OCI-LY3 (cell line): ENCODE measurements at regions not wholly inside any gene's neighbourhood (a gene's known extent, or its start where the extent isn't known, plus 50 kb on each side); places are given as distances from the start of the nearest gene placed in this dataset.

Experiments used
- EZH2phosphoT487 ChIP-seq: fragments of 200-600 bp; shearing (Covaris generic); IDR thresholded peaks from 2 replicates; pipeline ENCODE4 v1.6.1; 2018; ENCODE audit warnings: antibody characterized with exemption, mixed run types, low read depth
- TF ChIP-seq, protein P1 (sequence below): fragments of 200-600, 300-600 bp; sonication (generic); IDR thresholded peaks from 2 replicates; pipeline ENCODE4 v1.5.1; 2014; ENCODE audit warnings: antibody characterized with exemption, low read length, low read depth

DNA sequence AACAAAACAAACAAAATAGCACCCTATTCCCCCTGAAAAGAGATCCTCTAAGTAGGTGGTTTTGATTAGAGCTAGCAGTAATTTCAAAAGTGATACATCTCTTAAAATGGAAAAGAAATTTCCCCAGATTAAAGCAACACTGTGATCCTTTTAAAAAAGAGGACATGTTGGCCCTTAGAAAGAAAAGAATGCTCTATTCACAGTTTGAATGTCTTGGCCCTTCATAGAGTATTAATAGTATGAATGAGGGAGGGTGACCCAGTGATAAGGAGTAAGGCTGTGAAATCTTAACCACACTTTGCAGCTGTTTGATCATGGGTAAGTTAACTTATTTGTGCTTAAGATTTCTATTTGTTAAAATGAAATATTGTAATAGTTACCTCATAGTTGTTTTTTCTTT is 467.7 kb upstream of the MEF2C start:
- TF ChIP-seq, protein P1, sequence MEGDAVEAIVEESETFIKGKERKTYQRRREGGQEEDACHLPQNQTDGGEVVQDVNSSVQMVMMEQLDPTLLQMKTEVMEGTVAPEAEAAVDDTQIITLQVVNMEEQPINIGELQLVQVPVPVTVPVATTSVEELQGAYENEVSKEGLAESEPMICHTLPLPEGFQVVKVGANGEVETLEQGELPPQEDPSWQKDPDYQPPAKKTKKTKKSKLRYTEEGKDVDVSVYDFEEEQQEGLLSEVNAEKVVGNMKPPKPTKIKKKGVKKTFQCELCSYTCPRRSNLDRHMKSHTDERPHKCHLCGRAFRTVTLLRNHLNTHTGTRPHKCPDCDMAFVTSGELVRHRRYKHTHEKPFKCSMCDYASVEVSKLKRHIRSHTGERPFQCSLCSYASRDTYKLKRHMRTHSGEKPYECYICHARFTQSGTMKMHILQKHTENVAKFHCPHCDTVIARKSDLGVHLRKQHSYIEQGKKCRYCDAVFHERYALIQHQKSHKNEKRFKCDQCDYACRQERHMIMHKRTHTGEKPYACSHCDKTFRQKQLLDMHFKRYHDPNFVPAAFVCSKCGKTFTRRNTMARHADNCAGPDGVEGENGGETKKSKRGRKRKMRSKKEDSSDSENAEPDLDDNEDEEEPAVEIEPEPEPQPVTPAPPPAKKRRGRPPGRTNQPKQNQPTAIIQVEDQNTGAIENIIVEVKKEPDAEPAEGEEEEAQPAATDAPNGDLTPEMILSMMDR, result no peak
- no peak for TF ChIP-seq EZH2phosphoT487
